ENCODE measurements at regions not wholly inside any gene's neighbourhood (a gene's known extent, or its start where the extent isn't known, plus 50 kb on each side); places are given as distances from the start of the nearest gene placed in this dataset.

GRCh38 chr6:44682987-44683779 is 295.7 kb downstream of the CDC5L start:
- no peak for DNase-seq

- DNase-seq = no peak
Observed at GRCh38 chr6:44685213-44685612, 297.7 kb downstream of the CDC5L start.

GRCh38 chr6:44696099-44696498 is 308.6 kb downstream of the CDC5L start:
- DNase-seq = no peak

- no peak for DNase-seq
Observed at GRCh38 chr6:44696686-44697085, 309.2 kb downstream of the CDC5L start.

GRCh38 chr6:44697327-44697726 is 309.8 kb downstream of the CDC5L start:
- DNase-seq = no peak

GRCh38 chr6:44698602-44699001 is 311.1 kb downstream of the CDC5L start:
- DNase-seq = no peak

GRCh38 chr6:44699082-44699481 is 311.6 kb downstream of the CDC5L start:
- DNase-seq = no peak

- no peak for DNase-seq
Observed at GRCh38 chr6:44699851-44700250, 312.3 kb downstream of the CDC5L start.

GRCh38 chr6:44700422-44700821 is 312.9 kb downstream of the CDC5L start:
- no peak for DNase-seq

GRCh38 chr6:44701038-44701636 is 313.6 kb downstream of the CDC5L start:
- DNase-seq = no peak

- no peak for DNase-seq
Observed at GRCh38 chr6:44701637-44702101, 314.2 kb downstream of the CDC5L start.

- no peak for DNase-seq
Observed at GRCh38 chr6:44702292-44702691, 314.8 kb downstream of the CDC5L start.

- DNase-seq = no peak
Observed at GRCh38 chr6:44704240-44705150, 317.0 kb downstream of the CDC5L start.

- no peak for DNase-seq
Observed at GRCh38 chr6:44705596-44705995, 318.1 kb downstream of the CDC5L start.

- DNase-seq = no peak
Observed at GRCh38 chr6:44706011-44706410, 318.5 kb downstream of the CDC5L start.

- no peak for DNase-seq
Observed at GRCh38 chr6:44708208-44708607, 320.7 kb downstream of the CDC5L start.

- peak; percentile 42 for DNase-seq
Observed at GRCh38 chr6:44712353-44713111, 325.0 kb downstream of the CDC5L start.

- no peak for DNase-seq
Observed at GRCh38 chr6:44715188-44715587, 327.7 kb downstream of the CDC5L start.

- DNase-seq = no peak
Observed at GRCh38 chr6:44715925-44716324, 328.4 kb downstream of the CDC5L start.

GRCh38 chr6:44717431-44717830 is 329.9 kb downstream of the CDC5L start:
- DNase-seq = no peak

GRCh38 chr6:44721954-44722578 is 334.6 kb downstream of the CDC5L start:
- no peak for DNase-seq

GRCh38 chr6:44722736-44723135 is 335.2 kb downstream of the CDC5L start:
- DNase-seq = no peak

All from retina (tissue), 1 donor.